ENCODE measurements at regions not wholly inside any gene's neighbourhood (a gene's known extent, or its start where the extent isn't known, plus 50 kb on each side); places are given as distances from the start of the nearest gene placed in this dataset.

DNA sequence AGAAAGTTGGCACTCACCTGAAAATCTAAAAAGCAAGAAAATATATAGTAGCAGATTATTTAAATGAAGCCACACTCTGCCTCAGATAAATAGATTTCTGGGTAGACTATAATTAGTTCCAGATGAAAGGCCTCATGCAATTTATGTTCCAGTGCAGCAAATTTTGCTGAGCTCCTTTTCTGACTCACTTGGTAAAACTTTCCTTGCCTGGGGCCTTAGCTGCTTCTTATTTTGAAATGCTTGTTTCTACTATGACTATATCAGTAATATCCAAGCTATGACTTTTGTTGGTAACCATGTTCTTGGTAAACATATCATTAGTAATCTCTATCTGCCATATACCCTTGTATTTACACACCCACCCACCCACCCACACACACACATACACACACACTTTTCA is 961.8 kb downstream of the SH3BGRL start:
- TF ChIP-seq, protein P1, sequence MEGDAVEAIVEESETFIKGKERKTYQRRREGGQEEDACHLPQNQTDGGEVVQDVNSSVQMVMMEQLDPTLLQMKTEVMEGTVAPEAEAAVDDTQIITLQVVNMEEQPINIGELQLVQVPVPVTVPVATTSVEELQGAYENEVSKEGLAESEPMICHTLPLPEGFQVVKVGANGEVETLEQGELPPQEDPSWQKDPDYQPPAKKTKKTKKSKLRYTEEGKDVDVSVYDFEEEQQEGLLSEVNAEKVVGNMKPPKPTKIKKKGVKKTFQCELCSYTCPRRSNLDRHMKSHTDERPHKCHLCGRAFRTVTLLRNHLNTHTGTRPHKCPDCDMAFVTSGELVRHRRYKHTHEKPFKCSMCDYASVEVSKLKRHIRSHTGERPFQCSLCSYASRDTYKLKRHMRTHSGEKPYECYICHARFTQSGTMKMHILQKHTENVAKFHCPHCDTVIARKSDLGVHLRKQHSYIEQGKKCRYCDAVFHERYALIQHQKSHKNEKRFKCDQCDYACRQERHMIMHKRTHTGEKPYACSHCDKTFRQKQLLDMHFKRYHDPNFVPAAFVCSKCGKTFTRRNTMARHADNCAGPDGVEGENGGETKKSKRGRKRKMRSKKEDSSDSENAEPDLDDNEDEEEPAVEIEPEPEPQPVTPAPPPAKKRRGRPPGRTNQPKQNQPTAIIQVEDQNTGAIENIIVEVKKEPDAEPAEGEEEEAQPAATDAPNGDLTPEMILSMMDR (IDR thresholded peaks at IDR 0.05; ENCODE audit: low read length) = no peak
- no peak for TF ChIP-seq EZH2phosphoT487 (IDR thresholded peaks at IDR 0.05; ENCODE audit: low read length)

All from MM.1S (cell line).